GM21423 (cell line): ENCODE measurements at regions not wholly inside any gene's neighbourhood (a gene's known extent, or its start where the extent isn't known, plus 50 kb on each side); places are given as distances from the start of the nearest gene placed in this dataset.

Experiments
- ATAC-seq: cut with Tn5 transposase; IDR thresholded peaks from one replicate; pipeline ENCODE4 v1.9.1; 2021; ENCODE audit warnings: mild to moderate bottlenecking, moderate library complexity; ENCODE audit not compliant: unreplicated experiment

- no peak for ATAC-seq
These were observed 76.8 kb upstream of the PELI1 start for GRCh38 chr2:64220894-64221617.

- ATAC-seq, result no peak
These were observed 77.7 kb upstream of the PELI1 start for GRCh38 chr2:64221935-64222334.

DNA sequence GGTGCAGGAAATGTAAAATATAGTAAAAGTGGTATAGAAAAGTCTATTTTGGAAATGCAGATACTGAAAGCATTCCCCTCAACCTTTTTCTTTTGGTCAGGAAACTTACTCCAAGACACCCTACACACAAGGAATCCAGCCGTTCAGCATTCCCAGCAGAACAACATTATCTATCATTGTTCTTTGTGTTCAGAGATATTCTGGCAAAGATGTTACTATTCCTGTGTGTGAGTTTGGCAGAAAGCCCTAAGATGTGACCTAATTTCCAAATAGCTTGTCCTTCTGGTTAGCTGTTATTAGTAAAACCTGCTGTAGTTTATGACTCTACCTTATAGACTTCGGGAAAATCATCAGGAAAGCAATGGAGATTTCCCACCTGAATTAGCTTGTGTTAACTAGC, 78.1 kb upstream of the PELI1 start:
- ATAC-seq, result no peak

DNA sequence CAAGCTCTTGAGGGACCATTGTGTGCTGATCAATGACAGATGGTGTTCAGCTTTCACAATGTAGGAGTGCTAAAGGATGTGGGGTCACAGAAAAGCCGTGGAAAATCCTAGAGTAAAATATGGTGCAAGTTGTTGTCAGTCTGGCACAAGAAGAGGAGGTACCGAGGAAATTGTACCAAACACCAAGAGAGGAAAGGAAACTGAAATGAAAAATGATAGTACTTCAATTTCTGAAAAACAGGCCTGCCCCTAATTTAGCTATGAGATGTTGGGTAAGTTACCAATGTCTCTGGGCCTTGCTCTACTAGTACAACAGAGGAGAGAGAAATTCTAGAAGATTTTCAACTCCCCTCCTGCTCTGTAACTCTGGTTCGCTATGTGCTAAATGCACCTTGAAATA, 78.8 kb upstream of the PELI1 start:
- ATAC-seq, result peak; percentile 50

- ATAC-seq, result no peak
These were observed 81.3 kb upstream of the PELI1 start for GRCh38 chr2:64225491-64225890.

GRCh38 chr2:64226611-64227010, 82.4 kb upstream of the PELI1 start:
- ATAC-seq, result no peak

- ATAC-seq, result no peak
These were observed 83.4 kb upstream of the PELI1 start for GRCh38 chr2:64227603-64228125.

GRCh38 chr2:64228126-64228678, 84.0 kb upstream of the PELI1 start:
- ATAC-seq, result peak; percentile 93

DNA sequence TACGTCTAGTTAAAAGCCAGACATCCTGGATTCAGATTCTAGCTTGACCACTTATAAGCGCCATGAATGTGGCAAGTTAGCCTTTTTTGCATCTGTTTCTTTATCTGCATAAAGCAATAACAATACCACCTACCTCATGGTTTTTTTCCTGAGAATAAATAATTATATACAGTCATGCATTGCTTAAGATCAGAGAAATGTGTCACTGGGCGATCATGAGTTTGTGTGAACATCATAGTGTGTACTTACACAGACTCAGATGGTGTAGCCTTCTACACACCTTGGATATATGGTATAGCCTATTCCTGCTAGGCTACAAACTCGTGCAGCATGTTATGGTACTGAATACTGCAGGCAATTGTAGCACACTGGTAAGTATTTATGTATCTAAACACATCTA, 84.7 kb upstream of the PELI1 start:
- ATAC-seq, result no peak

- no peak for ATAC-seq
These were observed 86.3 kb upstream of the PELI1 start for GRCh38 chr2:64230540-64230939.

DNA sequence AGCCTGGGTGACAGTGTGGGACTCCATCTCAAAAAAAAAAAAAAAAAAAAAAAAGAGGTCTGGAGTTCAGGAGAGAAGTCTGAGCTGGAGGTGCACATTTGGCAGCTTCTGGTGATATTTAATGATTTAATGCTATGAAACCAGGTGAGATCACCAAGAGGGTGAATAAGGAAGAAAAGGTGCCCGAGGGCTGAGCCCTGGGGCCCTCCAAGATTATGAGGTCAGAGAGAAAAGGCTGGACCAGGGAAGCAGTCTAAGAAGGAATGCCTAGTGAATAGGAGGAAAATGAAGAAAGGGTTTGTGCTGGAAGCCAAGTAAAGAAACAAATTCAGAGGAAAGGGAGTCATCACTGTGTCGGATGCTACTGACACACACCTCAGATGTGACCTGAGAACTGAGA, 88.0 kb upstream of the PELI1 start:
- no peak for ATAC-seq

DNA sequence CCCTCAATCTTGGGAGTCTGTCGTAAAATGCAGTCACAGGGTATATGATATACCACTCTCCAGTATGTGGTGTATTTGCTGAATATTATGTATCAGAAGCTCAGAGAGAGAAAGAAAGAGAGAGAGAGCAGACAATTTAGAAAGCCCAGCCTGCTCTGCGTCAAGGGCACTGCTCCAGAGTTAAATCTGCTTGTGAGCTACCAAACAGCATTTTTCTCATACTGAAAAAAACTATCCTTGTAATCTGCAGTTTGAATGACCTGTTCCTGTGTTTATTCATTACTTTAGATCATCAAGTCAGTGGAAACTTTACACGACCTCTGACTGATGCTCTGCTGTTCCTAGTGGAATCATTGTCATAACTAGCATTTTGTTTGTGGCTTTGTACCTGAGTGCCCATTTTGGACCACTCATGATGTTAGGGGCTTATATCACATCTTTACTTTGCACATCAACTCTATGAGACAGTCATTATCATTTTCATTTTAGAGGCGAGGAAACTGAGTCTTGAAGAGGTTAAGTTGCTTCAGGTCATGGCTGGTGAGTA, 89.2 kb upstream of the PELI1 start:
- no peak for ATAC-seq

GRCh38 chr2:64234150-64234549, 89.9 kb upstream of the PELI1 start:
- no peak for ATAC-seq

GRCh38 chr2:64234785-64235184, 90.6 kb upstream of the PELI1 start:
- ATAC-seq, result peak; percentile 80

DNA sequence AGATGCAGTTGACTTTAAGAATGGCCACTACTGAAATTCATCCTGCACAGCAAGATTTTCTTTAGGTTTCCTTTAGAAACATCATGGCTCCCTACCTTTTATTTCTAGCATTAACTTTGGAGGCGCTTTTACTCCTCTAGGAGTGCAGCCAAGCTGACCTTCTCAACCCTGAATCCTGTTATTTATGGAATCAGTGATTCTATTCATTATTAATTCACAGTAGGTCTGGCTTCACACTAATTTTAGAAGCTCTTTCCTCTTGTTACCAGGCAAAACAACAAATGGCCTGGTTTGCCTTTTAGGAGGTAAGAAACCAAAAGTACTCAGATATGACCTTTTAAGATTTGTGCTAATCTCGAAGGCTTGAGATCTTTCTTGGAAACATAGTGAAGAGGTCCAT, 93.0 kb upstream of the PELI1 start:
- ATAC-seq, result no peak

DNA sequence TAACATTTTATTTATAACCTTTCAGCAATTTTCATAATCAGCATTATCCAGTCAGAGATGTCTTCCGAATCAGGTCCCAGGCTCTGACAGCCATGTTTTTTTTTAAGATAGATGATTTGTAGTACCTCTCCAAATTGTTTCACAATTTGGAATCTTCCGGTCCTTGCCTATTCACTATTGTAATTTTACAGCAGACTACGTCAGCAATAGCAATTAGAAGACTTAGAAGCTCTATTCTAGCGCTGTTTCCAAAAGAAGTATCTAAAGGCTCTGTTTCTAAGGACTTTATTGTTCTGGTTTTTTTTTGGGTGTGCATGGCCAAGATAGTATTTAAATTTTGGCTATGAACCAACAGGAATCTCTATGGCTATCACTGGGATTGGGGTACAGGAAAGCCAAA, 94.6 kb upstream of the PELI1 start:
- ATAC-seq, result no peak

GRCh38 chr2:64243081-64244036, 99.1 kb upstream of the PELI1 start:
- no peak for ATAC-seq

DNA sequence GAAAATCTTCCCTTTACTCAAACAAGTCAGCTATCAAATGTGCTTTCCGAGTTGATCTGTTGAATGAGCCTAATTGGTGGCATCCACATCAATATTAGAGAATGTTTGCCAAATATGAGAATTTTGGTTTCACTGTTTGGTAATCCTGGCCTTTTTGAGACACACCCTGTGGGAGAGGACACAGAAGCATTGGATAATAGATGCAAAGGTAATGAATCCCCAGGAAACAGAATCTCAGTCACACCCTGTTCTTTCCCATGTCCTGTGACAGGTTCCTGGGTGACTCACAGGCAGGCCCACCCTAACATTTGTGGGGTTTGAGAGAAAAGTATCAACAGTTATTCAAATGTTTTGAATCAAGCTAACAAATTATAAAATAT, 99.8 kb upstream of the PELI1 start:
- ATAC-seq, result no peak

GRCh38 chr2:64245631-64246030, 101.4 kb upstream of the PELI1 start:
- no peak for ATAC-seq

GRCh38 chr2:64246962-64247361, 102.7 kb upstream of the PELI1 start:
- ATAC-seq, result no peak

DNA sequence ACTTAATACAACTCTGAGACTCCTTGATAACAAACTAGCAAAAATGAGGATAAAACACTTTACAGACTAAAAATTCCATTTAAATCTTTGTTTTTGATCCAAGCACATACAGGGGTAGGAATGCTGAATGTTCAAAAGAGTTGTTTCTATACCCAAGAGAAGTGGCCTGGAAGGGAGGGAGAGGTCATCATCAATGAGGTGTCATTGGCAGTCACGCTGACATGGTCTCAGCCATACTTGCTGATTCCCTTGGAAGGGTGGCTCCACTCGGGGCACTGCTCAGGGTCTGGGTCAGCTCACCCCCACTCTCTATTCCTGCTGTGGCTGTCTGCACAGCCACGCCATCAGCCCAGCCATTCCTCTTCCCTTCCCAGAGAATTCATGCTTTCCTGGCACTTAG, 105.2 kb upstream of the PELI1 start:
- ATAC-seq, result no peak
